Prostate gland (tissue), 2 donors: ENCODE measurements at regions not wholly inside any gene's neighbourhood (a gene's known extent, or its start where the extent isn't known, plus 50 kb on each side); places are given as distances from the start of the nearest gene placed in this dataset.

Experiments used
- CTCF ChIP-seq, 4 experiments: fragments of 200-600 bp in 2 of 4; fragments of 450-650 bp in 2 of 4; sonication (generic) in 2 of 4; IDR thresholded peaks; 1 replicate in 3 of 4; 2 replicates in 1 of 4; pipeline ENCODE4 v1.5.1; 2016 to 2019; ENCODE audit warnings: antibody characterized with exemption in 4 of 4, mild to moderate bottlenecking in 2 of 4, moderate library complexity in 2 of 4
- POLR2A ChIP-seq: fragments of 450-650 bp; IDR thresholded peaks from one replicate; pipeline ENCODE4 v1.6.1; 2016; ENCODE audit warnings: antibody characterized with exemption, mild to moderate bottlenecking
- POLR2AphosphoS5 ChIP-seq: sonication (generic); formaldehyde crosslinking; IDR thresholded peaks from one replicate; pipeline ENCODE4 v1.6.1; 2017; ENCODE audit warnings: antibody characterized with exemption

- TF ChIP-seq CTCF (IDR thresholded peaks at IDR 0.05) = no peak
- TF ChIP-seq POLR2A = no peak
- TF ChIP-seq POLR2AphosphoS5 = no peak
Measured at GRCh38 chr1:199954699-199955098, 72.8 kb upstream of the NR5A2 start.
